DND-41 (cell line): ENCODE measurements at regions not wholly inside any gene's neighbourhood (a gene's known extent, or its start where the extent isn't known, plus 50 kb on each side); places are given as distances from the start of the nearest gene placed in this dataset.

Experiments
- EZH2 ChIP-seq: IDR thresholded peaks from 3 replicates; pipeline ENCODE4 v1.6.1; 2012; ENCODE audit warnings: borderline replicate concordance, low read depth, mild to moderate bottlenecking, moderate library complexity, low read length, inconsistent platforms; ENCODE audit not compliant: severe bottlenecking
- TF ChIP-seq, protein P1 (sequence below): IDR thresholded peaks from 2 replicates; pipeline ENCODE4 v1.5.1; 2012; ENCODE audit warnings: borderline replicate concordance, low read length, moderate library complexity, mild to moderate bottlenecking; ENCODE audit not compliant: poor library complexity, severe bottlenecking; ENCODE audit errors: extremely low read depth

GRCh38 chr5:173792781-173793547 lies 95.2 kb upstream of the CPEB4 start:
- TF ChIP-seq, protein P1, sequence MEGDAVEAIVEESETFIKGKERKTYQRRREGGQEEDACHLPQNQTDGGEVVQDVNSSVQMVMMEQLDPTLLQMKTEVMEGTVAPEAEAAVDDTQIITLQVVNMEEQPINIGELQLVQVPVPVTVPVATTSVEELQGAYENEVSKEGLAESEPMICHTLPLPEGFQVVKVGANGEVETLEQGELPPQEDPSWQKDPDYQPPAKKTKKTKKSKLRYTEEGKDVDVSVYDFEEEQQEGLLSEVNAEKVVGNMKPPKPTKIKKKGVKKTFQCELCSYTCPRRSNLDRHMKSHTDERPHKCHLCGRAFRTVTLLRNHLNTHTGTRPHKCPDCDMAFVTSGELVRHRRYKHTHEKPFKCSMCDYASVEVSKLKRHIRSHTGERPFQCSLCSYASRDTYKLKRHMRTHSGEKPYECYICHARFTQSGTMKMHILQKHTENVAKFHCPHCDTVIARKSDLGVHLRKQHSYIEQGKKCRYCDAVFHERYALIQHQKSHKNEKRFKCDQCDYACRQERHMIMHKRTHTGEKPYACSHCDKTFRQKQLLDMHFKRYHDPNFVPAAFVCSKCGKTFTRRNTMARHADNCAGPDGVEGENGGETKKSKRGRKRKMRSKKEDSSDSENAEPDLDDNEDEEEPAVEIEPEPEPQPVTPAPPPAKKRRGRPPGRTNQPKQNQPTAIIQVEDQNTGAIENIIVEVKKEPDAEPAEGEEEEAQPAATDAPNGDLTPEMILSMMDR, result no peak
- TF ChIP-seq EZH2, result no peak
